Kidney (tissue), 13 donors: ENCODE measurements at regions not wholly inside any gene's neighbourhood (a gene's known extent, or its start where the extent isn't known, plus 50 kb on each side); places are given as distances from the start of the nearest gene placed in this dataset.
"Not testable (repeated sequence)": the region's sequence is repeated elsewhere in the genome, so short reads cannot be mapped to it uniquely, and the experiment has no call there.

Experiments
- DNase-seq, 5 donors: peaks; one replicate each; pipeline ENCODE4 v3.0.0-alpha.2; 2013 to 2020
- FAIRE-seq: peaks from 2 replicates; lab custom pipeline; 2012; peaks lifted over from hg19 to GRCh38; lab: Jason Lieb, UNC
- H3K27ac ChIP-seq, 2 donors: one replicate each; pipeline ENCODE4 v1.7.0; 2013; ENCODE audit warnings: low read depth in 2 of 2, low read length in 2 of 2, inconsistent platforms in 1 of 2
- H3K27me3 ChIP-seq: one replicate; pipeline ENCODE4 v1.7.1; 2013; ENCODE audit warnings: low read length, inconsistent platforms; ENCODE audit not compliant: control insufficient read depth, insufficient read depth
- H3K36me3 ChIP-seq, 3 donors: one replicate each; pipeline versions ENCODE4 v1.7.0 to v1.7.1; 2013; ENCODE audit warnings: low read length in 3 of 3, control low read depth in 1 of 3, inconsistent platforms in 1 of 3; ENCODE audit not compliant: insufficient read depth in 3 of 3, control insufficient read depth in 2 of 3
- H3K4me1 ChIP-seq, 3 donors: one replicate each; pipeline versions ENCODE4 v1.7.0 to v1.7.1; 2013; ENCODE audit warnings: low read length in 3 of 3, inconsistent platforms in 1 of 3, low read depth in 1 of 3; ENCODE audit not compliant: control insufficient read depth in 2 of 3, insufficient read depth in 2 of 3
- H3K4me3 ChIP-seq, 3 donors: one replicate each; pipeline versions ENCODE4 v1.7.0 to v1.8.1; 2013; ENCODE audit warnings: low read length in 3 of 3, control low read depth in 1 of 3, inconsistent platforms in 1 of 3
- H3K9ac ChIP-seq, 3 donors: one replicate each; pipeline versions ENCODE4 v1.7.0 to v1.7.1; 2013; ENCODE audit warnings: low read length in 3 of 3, control low read depth in 1 of 3, inconsistent platforms in 1 of 3
- H3K9me3 ChIP-seq, 3 donors: one replicate each; pipeline versions ENCODE4 v1.7.0 to v1.7.1; 2013; ENCODE audit warnings: low read length in 3 of 3, control low read depth in 1 of 3, inconsistent platforms in 1 of 3; ENCODE audit not compliant: control insufficient read depth in 2 of 3, insufficient read depth in 1 of 3
- CTCF ChIP-seq: IDR thresholded peaks from 3 replicates; pipeline ENCODE4 v1.5.1; 2012; ENCODE audit warnings: mild to moderate bottlenecking, moderate library complexity, borderline replicate concordance; ENCODE audit not compliant: insufficient read depth; ENCODE audit errors: extremely low read depth
- intact Hi-C: fragments of 100-400 bp; cut with DNase I; formaldehyde crosslinking; loops from one replicate; pipeline ENCODE4 v1.11.1; 2022
- donor health status: control.
- donor health status: control.
- donor health status: control.
- donor health status: control.
- donor health status: control.
- donor health status: DM: yes; HTN: yes; CAD: no.
- donor health status: Normal renal cell carcinoma (clear cell type).

- peak in 3 of 5 donors; percentile 34 to 57 (median 40) for DNase-seq
- H3K27ac ChIP-seq, FAIRE-seq, H3K4me3 ChIP-seq, H3K27me3 ChIP-seq, H3K4me1 ChIP-seq, H3K9me3 ChIP-seq, H3K9ac ChIP-seq, intact Hi-C loops, H3K36me3 ChIP-seq: not testable (repeated sequence)
- peak; percentile 17 for TF ChIP-seq CTCF
Observed at GRCh38 chr3:35924070-35924469, 284.7 kb downstream of the ARPP21 start.

- H3K27me3 ChIP-seq = no peaks in the 10 kb centered on the region
- H3K36me3 ChIP-seq = no peaks in the 10 kb centered on the region
- H3K4me1 ChIP-seq = no peaks in the 10 kb centered on the region
- no peak overlapping the region for H3K27ac ChIP-seq
- FAIRE-seq (no peak), DNase-seq (no peak)
- intact Hi-C loops = no loop called here
- no peak overlapping the region for H3K4me3 ChIP-seq
- H3K9ac ChIP-seq = no peak overlapping the region
- no peaks in the 10 kb centered on the region for H3K9me3 ChIP-seq
- TF ChIP-seq CTCF = no peak
Observed at GRCh38 chr3:35927441-35927840, 288.1 kb downstream of the ARPP21 start.

DNA sequence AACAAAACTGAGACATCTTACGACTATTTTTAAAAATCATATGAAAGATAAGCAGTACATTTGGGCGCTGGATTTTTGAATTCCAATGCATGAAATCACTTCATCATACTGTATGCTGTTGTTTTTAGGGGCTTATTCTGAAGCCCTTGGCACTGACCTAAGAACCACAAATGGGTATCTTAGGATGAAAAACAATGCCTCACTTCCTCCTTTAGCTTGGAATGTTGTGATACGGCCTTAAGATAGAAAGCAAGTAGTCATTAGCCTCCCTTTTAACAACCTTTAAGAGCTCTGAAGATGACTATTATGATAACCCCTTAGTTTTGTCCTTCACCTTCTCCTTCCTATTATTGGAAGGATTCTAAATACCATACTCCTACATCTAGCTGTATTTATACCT is 289.8 kb downstream of the ARPP21 start:
- no peak for TF ChIP-seq CTCF
- no peaks in the 10 kb centered on the region for H3K36me3 ChIP-seq
- H3K27ac ChIP-seq = no peak overlapping the region
- intact Hi-C loops = no loop called here
- no peak overlapping the region for H3K4me3 ChIP-seq
- H3K27me3 ChIP-seq = no peaks in the 10 kb centered on the region
- no peak overlapping the region for H3K9ac ChIP-seq
- no peak for DNase-seq
- no peaks in the 10 kb centered on the region for H3K9me3 ChIP-seq
- no peak for FAIRE-seq
- H3K4me1 ChIP-seq = no peaks in the 10 kb centered on the region

DNA sequence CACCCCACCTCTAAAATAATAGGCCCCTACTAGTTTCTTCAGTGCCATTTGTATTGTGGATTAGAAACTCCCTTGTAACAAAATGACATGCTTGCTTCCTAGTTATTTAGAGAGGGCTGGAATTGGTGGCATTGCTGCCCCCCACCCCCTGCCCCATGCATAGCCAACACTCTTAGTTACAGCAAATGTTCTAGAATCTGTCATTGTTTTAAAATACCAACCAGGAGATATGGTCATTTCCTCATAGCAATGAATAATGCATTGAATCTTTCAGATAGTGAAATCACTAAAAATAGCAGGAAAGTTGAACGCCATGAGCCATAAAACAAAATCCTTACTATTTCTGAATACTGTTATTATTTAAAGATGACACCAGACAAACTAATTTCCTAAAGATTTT is 292.5 kb downstream of the ARPP21 start:
- DNase-seq (no peak), FAIRE-seq (no peak)
- Histone ChIP-seq H3K4me1 (no peaks in the 10 kb centered on the region), H3K4me3 (no peak overlapping the region), H3K9ac (no peak overlapping the region), H3K27me3 (no peaks in the 10 kb centered on the region), H3K9me3 (no peaks in the 10 kb centered on the region), H3K36me3 (no peaks in the 10 kb centered on the region), H3K27ac (no peak overlapping the region)
- TF ChIP-seq CTCF = no peak
- intact Hi-C loops = no loop called here
